GM12874 (cell line): ENCODE measurements at regions not wholly inside any gene's neighbourhood (a gene's known extent, or its start where the extent isn't known, plus 50 kb on each side); places are given as distances from the start of the nearest gene placed in this dataset.

Experiments
- CTCF ChIP-seq: IDR thresholded peaks from 2 replicates; pipeline ENCODE4 v1.5.1; 2011; ENCODE audit warnings: low read depth, mild to moderate bottlenecking, control low read depth, low read length, moderate library complexity; ENCODE audit not compliant: insufficient read depth

- TF ChIP-seq CTCF = no peak
These were observed 387.9 kb upstream of the ANO3 start for GRCh38 chr11:25943777-25944661.

- no peak for TF ChIP-seq CTCF
These were observed 382.0 kb upstream of the ANO3 start for GRCh38 chr11:25949918-25950317.

- TF ChIP-seq CTCF = no peak
These were observed 378.9 kb upstream of the ANO3 start for GRCh38 chr11:25953006-25953405.

- TF ChIP-seq CTCF = no peak
These were observed 373.9 kb upstream of the ANO3 start for GRCh38 chr11:25958045-25958444.

- no peak for TF ChIP-seq CTCF
These were observed 370.4 kb upstream of the ANO3 start for GRCh38 chr11:25961539-25961938.

- no peak for TF ChIP-seq CTCF
These were observed 361.0 kb upstream of the ANO3 start for GRCh38 chr11:25970726-25971508.

- no peak for TF ChIP-seq CTCF
These were observed 351.8 kb upstream of the ANO3 start for GRCh38 chr11:25980091-25980490.
